ENCODE measurements at regions not wholly inside any gene's neighbourhood (a gene's known extent, or its start where the extent isn't known, plus 50 kb on each side); places are given as distances from the start of the nearest gene placed in this dataset.
A peak's percentile ranks its signal among the peaks of the same experiment; 100 is the strongest.

GRCh38 chr1:109822749-109823542 is 59.2 kb upstream of the EPS8L3 start:
- no peak overlapping the region for H3K4me3 Mint-ChIP-seq
- no peak overlapping the region for H3K27ac Mint-ChIP-seq
- Histone ChIP-seq H3K27me3 (no peaks in the 10 kb centered on the region), H3F3A (ENCODE audit: low read depth) (no peaks in the 10 kb centered on the region), H3K4me1 (peaks cover 3% of the 10 kb centered on the region), H3K27ac (no peak overlapping the region), H3K4me3 (no peak overlapping the region), H3K79me2 (ENCODE audit: low read depth) (no peaks in the 10 kb centered on the region), H3K4me2 (no peak overlapping the region), H2AFZ (replicated peaks) (no peak overlapping the region), H4K20me1 (ENCODE audit: low read depth) (no peaks in the 10 kb centered on the region), H3K9ac (no peak overlapping the region), H3K9me3 (ENCODE audit: low read depth) (no peaks in the 10 kb centered on the region), H3K36me3 (no peaks in the 10 kb centered on the region)
- H3K36me3 Mint-ChIP-seq: no peaks in the 10 kb centered on the region
- H3K4me1 Mint-ChIP-seq: peaks cover 23% of the 10 kb centered on the region
- no peak for TF ChIP-seq EZH2 (IDR thresholded peaks at IDR 0.05)
- no peak for TF ChIP-seq CTCF (IDR thresholded peaks at IDR 0.05)
- no peak for TF ChIP-seq EZH2phosphoT487 (IDR thresholded peaks at IDR 0.05)
- DNase-seq (ENCODE audit: low spot score): no peak
- peaks cover 2% of the 10 kb centered on the region for H3K9me3 Mint-ChIP-seq
- H3K27me3 Mint-ChIP-seq (ENCODE audit: insufficient read depth, low read depth): no peaks in the 10 kb centered on the region

- H3K4me1 Mint-ChIP-seq: peaks cover 31% of the 10 kb centered on the region
- no peaks in the 10 kb centered on the region for H3K27me3 Mint-ChIP-seq (ENCODE audit: insufficient read depth, low read depth)
- H3K27ac Mint-ChIP-seq: peak overlapping the region; percentile 37
- H3K4me3 Mint-ChIP-seq: no peak overlapping the region
- no peak overlapping the region for H3K4me3 ChIP-seq
- H3K9me3 ChIP-seq (ENCODE audit: low read depth): no peaks in the 10 kb centered on the region
- TF ChIP-seq EZH2 (IDR thresholded peaks at IDR 0.05) (no peak), EZH2phosphoT487 (IDR thresholded peaks at IDR 0.05) (no peak), CTCF (IDR thresholded peaks at IDR 0.05) (no peak)
- no peaks in the 10 kb centered on the region for H3K36me3 Mint-ChIP-seq
- no peaks in the 10 kb centered on the region for H3F3A ChIP-seq (ENCODE audit: low read depth)
- no peaks in the 10 kb centered on the region for H3K79me2 ChIP-seq (ENCODE audit: low read depth)
- H3K27ac ChIP-seq: no peak overlapping the region
- no peaks in the 10 kb centered on the region for H4K20me1 ChIP-seq (ENCODE audit: low read depth)
- DNase-seq (ENCODE audit: low spot score): no peak
- peaks cover 2% of the 10 kb centered on the region for H3K9me3 Mint-ChIP-seq
- no peaks in the 10 kb centered on the region for H3K27me3 ChIP-seq
- no peaks in the 10 kb centered on the region for H3K36me3 ChIP-seq
- H2AFZ ChIP-seq (replicated peaks): no peak overlapping the region
- no peak overlapping the region for H3K4me2 ChIP-seq
- no peak overlapping the region for H3K9ac ChIP-seq
- H3K4me1 ChIP-seq: peaks cover 3% of the 10 kb centered on the region
These were observed 58.4 kb upstream of the EPS8L3 start for GRCh38 chr1:109821831-109822745.

GRCh38 chr1:109821221-109821669 is 57.5 kb upstream of the EPS8L3 start:
- Histone ChIP-seq H3K4me3 (no peak overlapping the region), H3K4me1 (peaks cover 3% of the 10 kb centered on the region), H3K36me3 (no peaks in the 10 kb centered on the region), H3K4me2 (no peak overlapping the region), H3F3A (ENCODE audit: low read depth) (no peaks in the 10 kb centered on the region), H3K27ac (no peak overlapping the region), H3K9ac (no peak overlapping the region), H3K9me3 (ENCODE audit: low read depth) (no peaks in the 10 kb centered on the region), H3K27me3 (no peaks in the 10 kb centered on the region), H2AFZ (replicated peaks) (no peak overlapping the region), H4K20me1 (ENCODE audit: low read depth) (no peaks in the 10 kb centered on the region), H3K79me2 (ENCODE audit: low read depth) (no peaks in the 10 kb centered on the region)
- peaks cover 6% of the 10 kb centered on the region for H3K9me3 Mint-ChIP-seq
- no peak overlapping the region for H3K4me3 Mint-ChIP-seq
- H3K27ac Mint-ChIP-seq: no peak overlapping the region
- no peak for TF ChIP-seq EZH2 (IDR thresholded peaks at IDR 0.05)
- no peak for TF ChIP-seq EZH2phosphoT487 (IDR thresholded peaks at IDR 0.05)
- no peak for TF ChIP-seq CTCF (IDR thresholded peaks at IDR 0.05)
- no peak for DNase-seq (ENCODE audit: low spot score)
- H3K27me3 Mint-ChIP-seq (ENCODE audit: insufficient read depth, low read depth): no peaks in the 10 kb centered on the region
- peaks cover 40% of the 10 kb centered on the region for H3K4me1 Mint-ChIP-seq
- H3K36me3 Mint-ChIP-seq: no peaks in the 10 kb centered on the region
